Fibroblast of lung (primary cell): ENCODE measurements at regions not wholly inside any gene's neighbourhood (a gene's known extent, or its start where the extent isn't known, plus 50 kb on each side); places are given as distances from the start of the nearest gene placed in this dataset.

ENCODE experiments used
- EZH2 ChIP-seq: IDR thresholded peaks from 2 replicates; pipeline ENCODE4 v1.5.1; 2012; ENCODE audit warnings: low read length, control low read depth, mild to moderate bottlenecking; ENCODE audit errors: missing control alignments
- TF ChIP-seq, protein P1 (sequence below), 2 donors: IDR thresholded peaks in 1 of 2; conservative IDR thresholded peaks in 1 of 2; 1 replicate in 1 of 2; 2 replicates in 1 of 2; pipeline ENCODE4 v1.5.1; 2011 to 2012; ENCODE audit warnings: low read length in 2 of 2, control low read depth in 1 of 2, inconsistent platforms in 1 of 2, low read depth in 1 of 2, mild to moderate bottlenecking in 1 of 2

DNA sequence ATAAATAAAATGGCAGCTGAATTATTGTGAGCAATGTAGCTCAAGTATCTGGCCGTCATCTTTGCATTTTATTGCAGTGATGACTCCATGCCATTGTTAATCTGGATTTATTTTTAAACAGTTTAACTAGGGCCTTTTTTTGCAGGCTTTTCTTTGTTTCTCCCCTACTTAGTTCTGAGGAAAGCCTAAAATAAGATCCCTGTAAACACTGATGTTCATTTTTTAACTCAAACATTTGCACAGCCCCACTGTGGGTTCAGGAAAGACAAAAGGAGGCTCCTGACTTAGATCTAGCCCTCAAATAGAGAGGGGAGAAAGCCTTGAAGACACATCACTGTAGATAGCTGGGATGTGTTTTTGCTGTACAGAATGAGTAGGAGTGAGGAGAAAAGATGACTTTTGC, 69.2 kb downstream of the PLEKHG1 start:
- TF ChIP-seq, protein P1, sequence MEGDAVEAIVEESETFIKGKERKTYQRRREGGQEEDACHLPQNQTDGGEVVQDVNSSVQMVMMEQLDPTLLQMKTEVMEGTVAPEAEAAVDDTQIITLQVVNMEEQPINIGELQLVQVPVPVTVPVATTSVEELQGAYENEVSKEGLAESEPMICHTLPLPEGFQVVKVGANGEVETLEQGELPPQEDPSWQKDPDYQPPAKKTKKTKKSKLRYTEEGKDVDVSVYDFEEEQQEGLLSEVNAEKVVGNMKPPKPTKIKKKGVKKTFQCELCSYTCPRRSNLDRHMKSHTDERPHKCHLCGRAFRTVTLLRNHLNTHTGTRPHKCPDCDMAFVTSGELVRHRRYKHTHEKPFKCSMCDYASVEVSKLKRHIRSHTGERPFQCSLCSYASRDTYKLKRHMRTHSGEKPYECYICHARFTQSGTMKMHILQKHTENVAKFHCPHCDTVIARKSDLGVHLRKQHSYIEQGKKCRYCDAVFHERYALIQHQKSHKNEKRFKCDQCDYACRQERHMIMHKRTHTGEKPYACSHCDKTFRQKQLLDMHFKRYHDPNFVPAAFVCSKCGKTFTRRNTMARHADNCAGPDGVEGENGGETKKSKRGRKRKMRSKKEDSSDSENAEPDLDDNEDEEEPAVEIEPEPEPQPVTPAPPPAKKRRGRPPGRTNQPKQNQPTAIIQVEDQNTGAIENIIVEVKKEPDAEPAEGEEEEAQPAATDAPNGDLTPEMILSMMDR (conservative IDR thresholded peaks at IDR 0.05 in 1 of 2, IDR thresholded peaks at IDR 0.05 in 1 of 2; ENCODE audit: low read depth in 1 of 2, low read length in 2 of 2): no peak
- TF ChIP-seq EZH2: no peak
